Mesenchymal stem cell (in vitro differentiated cells and primary cell): ENCODE measurements at regions not wholly inside any gene's neighbourhood (a gene's known extent, or its start where the extent isn't known, plus 50 kb on each side); places are given as distances from the start of the nearest gene placed in this dataset.
"Not testable (repeated sequence)": the region's sequence is repeated elsewhere in the genome, so short reads cannot be mapped to it uniquely, and the experiment has no call there.

ENCODE experiments used
- DNase-seq: peaks from one replicate; pipeline ENCODE4 v3.0.0-alpha.2; 2013
- H2AFZ ChIP-seq: one replicate; pipeline ENCODE4 v1.6.1; 2013; ENCODE audit warnings: low read depth, mild to moderate bottlenecking, control low read depth, inconsistent platforms, low read length, moderate library complexity
- H2AK5ac ChIP-seq: 2 replicates; pipeline ENCODE4 v1.6.1; 2013; ENCODE audit warnings: low read length, moderate library complexity, mild to moderate bottlenecking, inconsistent platforms; ENCODE audit not compliant: severe bottlenecking
- H2BK120ac ChIP-seq: one replicate; pipeline ENCODE4 v1.6.1; 2013; ENCODE audit warnings: low read depth, mild to moderate bottlenecking, inconsistent platforms, low read length, moderate library complexity
- H2BK12ac ChIP-seq, 2 experiments: one replicate each; pipeline ENCODE4 v1.6.1; 2013; ENCODE audit warnings: inconsistent platforms in 2 of 2, low read length in 2 of 2, mild to moderate bottlenecking in 2 of 2, moderate library complexity in 2 of 2, control low read depth in 1 of 2
- H2BK15ac ChIP-seq: one replicate; pipeline ENCODE4 v1.6.1; 2013; ENCODE audit warnings: mild to moderate bottlenecking, low read depth, inconsistent platforms; ENCODE audit not compliant: poor library complexity, severe bottlenecking
- H2BK5ac ChIP-seq: 2 replicates; pipeline ENCODE4 v1.6.1; 2013; ENCODE audit warnings: low read depth, mild to moderate bottlenecking, low read length, control low read depth, inconsistent platforms; ENCODE audit not compliant: poor library complexity, severe bottlenecking
- H3K14ac ChIP-seq, 2 experiments: one replicate each; pipeline ENCODE4 v1.6.1; 2013; ENCODE audit warnings: inconsistent platforms in 2 of 2, low read length in 2 of 2, control low read depth in 1 of 2, mild to moderate bottlenecking in 1 of 2, moderate library complexity in 1 of 2
- H3K18ac ChIP-seq, 2 experiments: one replicate each; pipeline ENCODE4 v1.6.1; 2013; ENCODE audit warnings: inconsistent platforms in 2 of 2, low read length in 2 of 2, control low read depth in 1 of 2, low read depth in 1 of 2, mild to moderate bottlenecking in 1 of 2
- H3K23ac ChIP-seq, 2 experiments: one replicate each; pipeline ENCODE4 v1.6.1; 2013; ENCODE audit warnings: inconsistent platforms in 2 of 2, low read length in 2 of 2, mild to moderate bottlenecking in 2 of 2, moderate library complexity in 2 of 2, control low read depth in 1 of 2
- H3K27ac ChIP-seq: 2 replicates; pipeline ENCODE4 v1.5.1; 2013; ENCODE audit warnings: mild to moderate bottlenecking, moderate library complexity, low read length, control low read depth, inconsistent platforms; ENCODE audit not compliant: poor library complexity, severe bottlenecking
- H3K27me3 ChIP-seq, 2 experiments: 2 replicates each; pipeline versions ENCODE4 v1.6.1 to v1.7.0; 2013; ENCODE audit warnings: low read length in 2 of 2, mild to moderate bottlenecking in 2 of 2, moderate library complexity in 2 of 2, control low read depth in 1 of 2, inconsistent platforms in 1 of 2; ENCODE audit not compliant: control insufficient read depth in 1 of 2, insufficient read depth in 1 of 2
- H3K36me3 ChIP-seq, 2 experiments: 2 replicates each; pipeline versions ENCODE4 v1.6.1 to v1.7.0; 2013; ENCODE audit warnings: low read length in 2 of 2, control low read depth in 1 of 2, inconsistent platforms in 1 of 2, low read depth in 1 of 2, mild to moderate bottlenecking in 1 of 2; ENCODE audit not compliant: insufficient read depth in 2 of 2, control insufficient read depth in 1 of 2
- H3K4ac ChIP-seq, 2 experiments: one replicate each; pipeline ENCODE4 v1.6.1; 2013; ENCODE audit warnings: inconsistent platforms in 2 of 2, low read length in 2 of 2, mild to moderate bottlenecking in 2 of 2, moderate library complexity in 2 of 2, control low read depth in 1 of 2, low read depth in 1 of 2
- H3K4me1 ChIP-seq: 2 replicates; pipeline ENCODE4 v1.6.1; 2013; ENCODE audit warnings: low read depth, low read length, control low read depth; ENCODE audit not compliant: control insufficient read depth, insufficient read depth
- H3K4me2 ChIP-seq: 2 replicates; pipeline ENCODE4 v1.6.1; 2013; ENCODE audit warnings: low read length, mild to moderate bottlenecking, inconsistent platforms; ENCODE audit not compliant: poor library complexity, severe bottlenecking
- H3K4me3 ChIP-seq, 2 experiments: 2 replicates each; pipeline versions ENCODE4 v1.5.1 to v1.7.0; 2013; ENCODE audit warnings: low read length in 2 of 2, mild to moderate bottlenecking in 2 of 2, control low read depth in 1 of 2, low read depth in 1 of 2; ENCODE audit not compliant: insufficient read depth in 1 of 2
- H3K79me1 ChIP-seq: replicated peaks from 2 replicates; pipeline ENCODE4 v1.6.1; 2013; ENCODE audit warnings: mild to moderate bottlenecking, control low read depth, low read length, inconsistent platforms; ENCODE audit not compliant: poor library complexity, severe bottlenecking
- H3K9ac ChIP-seq: 2 replicates; pipeline ENCODE4 v1.7.0; 2013; ENCODE audit warnings: mild to moderate bottlenecking, low read length, moderate library complexity
- H3K9me3 ChIP-seq: 2 replicates; pipeline ENCODE4 v1.7.0; 2013; ENCODE audit warnings: mild to moderate bottlenecking, low read length; ENCODE audit not compliant: control insufficient read depth
- H4K8ac ChIP-seq: one replicate; pipeline ENCODE4 v1.6.1; 2013; ENCODE audit warnings: inconsistent platforms, mild to moderate bottlenecking, low read length, moderate library complexity
- H4K91ac ChIP-seq: one replicate; pipeline ENCODE4 v1.6.1; 2013; ENCODE audit warnings: mild to moderate bottlenecking, low read length, inconsistent platforms
- WGBS: methylation state at CpG from one replicate; pipeline ENCODE4 v1.1.7; 2013; ENCODE audit warnings: mixed read lengths; 5-methylcytosine and 5-hydroxymethylcytosine counted together

DNA sequence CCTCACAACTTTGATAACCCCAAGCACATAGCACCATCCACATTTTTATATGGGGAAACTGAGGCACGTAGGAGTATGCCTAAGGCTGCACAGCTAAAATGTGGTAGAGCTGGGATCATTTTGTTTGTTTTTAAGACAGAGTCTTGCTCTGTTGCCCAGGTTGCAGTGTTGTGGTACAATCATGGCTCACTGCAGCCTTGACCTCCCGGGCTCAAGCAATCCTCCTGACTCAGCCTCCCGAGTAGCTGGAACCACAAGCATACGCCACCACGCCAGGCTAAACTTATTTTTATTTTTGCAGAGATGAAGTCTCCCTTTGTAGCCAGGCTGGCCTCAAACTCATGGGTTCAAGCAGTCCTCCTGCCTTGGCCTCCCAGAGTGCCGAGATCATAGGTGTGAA, 81.0 kb upstream of the GSE1 start:
- Histone ChIP-seq H2AK5ac (no peak overlapping the region), H3K4ac (no peak overlapping the region), H3K9me3 (no peaks in the 10 kb centered on the region), H3K9ac (no peak overlapping the region), H2BK12ac (no peak overlapping the region), H3K79me1 (peaks cover 15% of the 10 kb centered on the region), H2AFZ (no peak overlapping the region), H3K23ac (no peak overlapping the region), H3K14ac (no peak overlapping the region), H4K8ac (no peak overlapping the region), H3K36me3 (peaks cover 0 to 4% of the 10 kb centered on the region in 2 experiments), H2BK5ac (no peak overlapping the region), H3K18ac (no peak overlapping the region), H3K27me3 (no peaks in the 10 kb centered on the region), H3K27ac (no peak overlapping the region), H3K4me2 (no peak overlapping the region), H3K4me1 (peaks cover 6% of the 10 kb centered on the region), H2BK15ac (no peak overlapping the region), H3K4me3 (no peak overlapping the region), H4K91ac (no peak overlapping the region), H2BK120ac (no peak overlapping the region)
- 97% methylated on average over 6 of the region's 6 CpGs for WGBS
- DNase-seq = no peak

DNA sequence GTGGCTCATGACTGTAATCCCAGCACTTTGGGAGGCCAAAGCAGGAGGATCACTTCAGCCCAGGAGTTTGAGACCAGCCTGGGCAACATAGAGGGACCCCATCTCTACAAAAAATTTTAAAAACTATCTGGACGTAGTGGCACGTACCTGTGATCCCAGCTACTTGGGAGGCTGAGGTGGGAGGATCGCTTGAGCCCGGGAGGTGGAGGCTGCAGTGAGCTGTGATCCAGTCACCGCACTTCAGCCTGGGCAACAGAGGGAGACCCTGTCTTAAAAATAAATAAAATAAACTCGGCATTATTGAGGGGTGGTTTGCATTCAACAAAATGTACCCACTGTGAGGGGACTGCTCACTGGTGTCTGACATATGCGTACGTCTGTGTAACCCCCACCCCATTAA, 79.5 kb upstream of the GSE1 start:
- not testable (repeated sequence) for H4K8ac ChIP-seq, H3K9ac ChIP-seq
- WGBS = 90% methylated on average over 8 of the region's 8 CpGs

DNA sequence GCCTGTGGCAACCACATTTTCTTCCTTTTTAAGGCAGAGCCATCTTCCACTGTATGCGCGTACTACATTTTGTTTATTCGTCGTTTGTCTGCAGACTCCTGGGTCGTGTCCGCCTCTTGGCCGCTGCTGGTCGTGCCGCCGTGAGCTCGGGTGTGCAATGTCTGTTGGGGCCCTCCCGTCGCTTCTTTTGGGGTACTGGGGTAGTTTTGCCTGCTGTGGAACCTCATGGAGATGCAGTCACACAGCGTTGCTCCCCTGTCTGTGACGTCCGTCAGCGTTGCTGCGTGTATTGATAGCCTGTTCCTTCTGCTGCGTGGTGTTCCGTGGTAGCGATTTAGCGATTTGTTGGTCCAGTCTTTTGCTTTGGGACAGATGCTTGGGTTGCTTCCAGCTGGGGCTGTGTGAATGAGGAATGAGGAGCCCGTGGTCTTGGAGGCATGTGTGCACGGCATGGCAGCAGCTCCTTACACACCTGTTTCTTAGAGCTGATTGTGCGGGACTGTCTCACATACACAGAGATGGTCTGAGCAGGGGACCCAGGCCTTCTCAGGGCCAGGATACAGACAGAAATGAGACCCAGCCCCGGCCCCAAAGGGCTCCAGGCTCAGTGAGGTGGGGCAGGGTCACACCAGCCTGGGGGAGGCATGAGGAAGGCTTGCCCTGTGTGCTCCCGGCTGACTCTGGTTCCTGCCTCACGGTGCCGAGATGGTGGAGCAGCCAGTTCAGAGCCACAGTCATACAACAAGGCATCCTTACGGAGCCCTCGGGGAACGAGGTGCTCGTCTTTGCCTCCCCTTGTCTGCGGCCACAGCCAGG, 78.4 kb upstream of the GSE1 start:
- H4K8ac ChIP-seq = no peak overlapping the region
- H3K4me3 ChIP-seq = no peak overlapping the region
- no peak overlapping the region for H4K91ac ChIP-seq
- H3K9me3 ChIP-seq = peaks cover 4% of the 10 kb centered on the region
- H2BK5ac ChIP-seq = no peak overlapping the region
- peaks cover 11% of the 10 kb centered on the region for H3K79me1 ChIP-seq
- peaks cover 6% of the 10 kb centered on the region for H3K4me1 ChIP-seq
- H2AK5ac ChIP-seq = no peak overlapping the region
- H3K36me3 ChIP-seq = peaks cover 0 to 4% of the 10 kb centered on the region in 2 experiments
- no peaks in the 10 kb centered on the region for H3K27me3 ChIP-seq
- H2BK120ac ChIP-seq = no peak overlapping the region
- no peak overlapping the region for H3K4ac ChIP-seq
- no peak overlapping the region for H3K4me2 ChIP-seq
- 91% methylated on average over 34 of the region's 34 CpGs for WGBS
- H3K23ac ChIP-seq = no peak overlapping the region
- no peak overlapping the region for H3K27ac ChIP-seq
- H2BK15ac ChIP-seq = no peak overlapping the region
- no peak overlapping the region for H2BK12ac ChIP-seq
- no peak for DNase-seq
- no peak overlapping the region for H2AFZ ChIP-seq
- H3K9ac ChIP-seq = no peak overlapping the region
- no peak overlapping the region for H3K14ac ChIP-seq
- peak overlapping the region in 1 of 2 experiments; percentile 42 for H3K18ac ChIP-seq

More for the DNA sequence above, 79.5 kb upstream of the GSE1 start:
- H2BK12ac ChIP-seq, DNase-seq, H3K18ac ChIP-seq, H3K4me1 ChIP-seq, H3K4ac ChIP-seq, H3K4me2 ChIP-seq, H3K36me3 ChIP-seq, H2AK5ac ChIP-seq, H3K9me3 ChIP-seq, H2BK5ac ChIP-seq, H3K14ac ChIP-seq, H2AFZ ChIP-seq, H3K23ac ChIP-seq, H3K4me3 ChIP-seq, H2BK120ac ChIP-seq, H3K27ac ChIP-seq, H4K91ac ChIP-seq, H3K27me3 ChIP-seq, H2BK15ac ChIP-seq: not testable (repeated sequence)
- H3K79me1 ChIP-seq = peaks cover 15% of the 10 kb centered on the region

DNA sequence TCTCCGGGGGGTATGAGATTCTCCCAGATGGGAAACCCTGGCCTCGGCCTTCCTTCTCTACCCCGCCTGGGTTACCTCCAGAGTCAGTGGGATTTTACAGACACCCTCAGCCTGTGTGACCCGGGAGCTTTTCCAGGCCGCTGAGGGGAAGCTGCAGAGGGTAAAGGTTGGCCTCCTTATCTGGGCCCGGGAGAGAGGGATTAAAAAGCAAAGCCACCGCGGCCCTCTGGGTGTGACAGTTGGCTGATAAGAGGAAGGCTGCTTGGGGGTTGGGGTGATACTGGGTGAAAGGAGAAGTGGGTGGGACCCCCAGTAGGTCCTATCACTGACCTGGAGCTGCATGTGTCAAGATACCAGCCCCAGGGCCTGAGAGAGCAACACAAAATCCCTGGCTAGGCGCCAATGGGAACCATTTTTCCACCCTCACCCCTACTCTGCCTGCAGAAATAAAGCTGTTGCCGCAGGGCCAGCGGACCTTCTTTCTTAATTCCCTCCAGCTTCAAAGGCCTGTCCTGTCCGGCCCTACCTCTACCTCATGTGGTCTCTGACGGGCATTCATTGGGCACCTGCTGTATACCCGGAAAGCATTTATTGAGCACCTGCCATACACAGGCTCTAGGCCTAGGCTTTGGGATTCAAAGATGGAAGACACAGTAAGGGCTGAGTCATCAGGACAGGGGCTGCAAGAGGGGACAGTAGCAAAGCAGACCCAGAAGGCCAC, 77.6 kb upstream of the GSE1 start:
- Histone ChIP-seq H2BK5ac (no peak overlapping the region), H3K4me3 (no peak overlapping the region), H3K27ac (no peak overlapping the region), H2BK15ac (peak overlapping the region; percentile 80), H2AFZ (no peak overlapping the region), H2BK12ac (no peak overlapping the region), H3K9me3 (peaks cover 8% of the 10 kb centered on the region), H3K18ac (peak overlapping the region; percentile 10 to 21), H3K9ac (no peak overlapping the region), H3K14ac (no peak overlapping the region), H3K4me1 (peaks cover 6% of the 10 kb centered on the region), H2BK120ac (no peak overlapping the region), H3K4me2 (no peak overlapping the region), H3K27me3 (no peaks in the 10 kb centered on the region), H3K36me3 (peaks cover 0 to 7% of the 10 kb centered on the region in 2 experiments), H2AK5ac (no peak overlapping the region), H4K91ac (peak overlapping the region; percentile 34), H3K23ac (no peak overlapping the region), H3K4ac (no peak overlapping the region), H4K8ac (no peak overlapping the region), H3K79me1 (peaks cover 11% of the 10 kb centered on the region)
- DNase-seq = peak; percentile 37
- WGBS = 60% methylated on average over 14 of the region's 14 CpGs
